WTC11 (cell line): ENCODE measurements at regions not wholly inside any gene's neighbourhood (a gene's known extent, or its start where the extent isn't known, plus 50 kb on each side); places are given as distances from the start of the nearest gene placed in this dataset.

ENCODE experiments used
- CBFB ChIP-seq: sonication (generic); formaldehyde crosslinking; IDR thresholded peaks from 2 replicates; pipeline ENCODE4 v1.8.1; 2022; ENCODE audit warnings: mild to moderate bottlenecking, low read depth, missing genetic modification reagents
- ESRRA ChIP-seq: sonication (generic); formaldehyde crosslinking; IDR thresholded peaks from 2 replicates; pipeline ENCODE4 v1.8.1; 2022; ENCODE audit warnings: mild to moderate bottlenecking, missing genetic modification reagents, borderline replicate concordance
- ETV6 ChIP-seq: sonication (generic); formaldehyde crosslinking; IDR thresholded peaks from 2 replicates; pipeline ENCODE4 v1.8.1; 2022; ENCODE audit warnings: mild to moderate bottlenecking, missing genetic modification reagents
- FOXP1 ChIP-seq: sonication (generic); formaldehyde crosslinking; IDR thresholded peaks from 2 replicates; pipeline ENCODE4 v1.8.0; 2022; ENCODE audit warnings: missing genetic modification reagents, mild to moderate bottlenecking, moderate library complexity, borderline replicate concordance
- JUN ChIP-seq: sonication (generic); formaldehyde crosslinking; IDR thresholded peaks from 2 replicates; pipeline ENCODE4 v1.8.0; 2023; ENCODE audit warnings: mild to moderate bottlenecking, missing genetic modification reagents
- MAX ChIP-seq: sonication (generic); formaldehyde crosslinking; IDR thresholded peaks from 2 replicates; pipeline ENCODE4 v1.8.0; 2022; ENCODE audit warnings: mild to moderate bottlenecking, missing genetic modification reagents
- NFYB ChIP-seq: sonication (generic); formaldehyde crosslinking; conservative IDR thresholded peaks from 2 replicates; pipeline ENCODE4 v1.8.0; 2022; ENCODE audit warnings: low read depth, missing genetic modification reagents
- NR2C2 ChIP-seq: sonication (generic); formaldehyde crosslinking; IDR thresholded peaks from 2 replicates; pipeline ENCODE4 v1.8.0; 2022; ENCODE audit warnings: mild to moderate bottlenecking, missing genetic modification reagents
- PREB ChIP-seq: sonication (generic); formaldehyde crosslinking; IDR thresholded peaks from 2 replicates; pipeline ENCODE4 v1.8.1; 2022; ENCODE audit warnings: mild to moderate bottlenecking, missing genetic modification reagents, moderate library complexity, borderline replicate concordance
- ZBTB43 ChIP-seq: sonication (generic); formaldehyde crosslinking; IDR thresholded peaks from 2 replicates; pipeline ENCODE4 v1.8.1; 2023; ENCODE audit warnings: mild to moderate bottlenecking, missing genetic modification reagents
- TF ChIP-seq, protein P1 (sequence below): fragments of 200-600 bp; IDR thresholded peaks from 2 replicates; pipeline ENCODE4 v1.8.0; 2022; ENCODE audit warnings: antibody characterized with exemption
- TF ChIP-seq, protein P2 (sequence below): sonication (generic); formaldehyde crosslinking; IDR thresholded peaks from 2 replicates; pipeline ENCODE4 v1.8.1; 2022; ENCODE audit warnings: low read depth, mild to moderate bottlenecking, moderate library complexity, missing genetic modification reagents, borderline replicate concordance
- TF ChIP-seq, protein P3 (sequence below): sonication (generic); formaldehyde crosslinking; IDR thresholded peaks from 2 replicates; pipeline ENCODE4 v1.8.1; 2022; ENCODE audit warnings: mild to moderate bottlenecking, moderate library complexity, missing genetic modification reagents
- TF ChIP-seq, protein P4 (sequence below): sonication (generic); formaldehyde crosslinking; IDR thresholded peaks from 2 replicates; pipeline ENCODE4 v1.8.1; 2023; ENCODE audit warnings: mild to moderate bottlenecking, moderate library complexity, missing genetic modification reagents

- TF ChIP-seq, protein P1, sequence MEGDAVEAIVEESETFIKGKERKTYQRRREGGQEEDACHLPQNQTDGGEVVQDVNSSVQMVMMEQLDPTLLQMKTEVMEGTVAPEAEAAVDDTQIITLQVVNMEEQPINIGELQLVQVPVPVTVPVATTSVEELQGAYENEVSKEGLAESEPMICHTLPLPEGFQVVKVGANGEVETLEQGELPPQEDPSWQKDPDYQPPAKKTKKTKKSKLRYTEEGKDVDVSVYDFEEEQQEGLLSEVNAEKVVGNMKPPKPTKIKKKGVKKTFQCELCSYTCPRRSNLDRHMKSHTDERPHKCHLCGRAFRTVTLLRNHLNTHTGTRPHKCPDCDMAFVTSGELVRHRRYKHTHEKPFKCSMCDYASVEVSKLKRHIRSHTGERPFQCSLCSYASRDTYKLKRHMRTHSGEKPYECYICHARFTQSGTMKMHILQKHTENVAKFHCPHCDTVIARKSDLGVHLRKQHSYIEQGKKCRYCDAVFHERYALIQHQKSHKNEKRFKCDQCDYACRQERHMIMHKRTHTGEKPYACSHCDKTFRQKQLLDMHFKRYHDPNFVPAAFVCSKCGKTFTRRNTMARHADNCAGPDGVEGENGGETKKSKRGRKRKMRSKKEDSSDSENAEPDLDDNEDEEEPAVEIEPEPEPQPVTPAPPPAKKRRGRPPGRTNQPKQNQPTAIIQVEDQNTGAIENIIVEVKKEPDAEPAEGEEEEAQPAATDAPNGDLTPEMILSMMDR, result no peak
- no peak for TF ChIP-seq ESRRA (CRISPR knock-in tag)
- TF ChIP-seq ETV6, result no peak
- no peak for TF ChIP-seq PREB (CRISPR knock-in tag)
- TF ChIP-seq FOXP1 (CRISPR knock-in tag), result no peak
- TF ChIP-seq ZBTB43, result no peak
- TF ChIP-seq, protein P2, sequence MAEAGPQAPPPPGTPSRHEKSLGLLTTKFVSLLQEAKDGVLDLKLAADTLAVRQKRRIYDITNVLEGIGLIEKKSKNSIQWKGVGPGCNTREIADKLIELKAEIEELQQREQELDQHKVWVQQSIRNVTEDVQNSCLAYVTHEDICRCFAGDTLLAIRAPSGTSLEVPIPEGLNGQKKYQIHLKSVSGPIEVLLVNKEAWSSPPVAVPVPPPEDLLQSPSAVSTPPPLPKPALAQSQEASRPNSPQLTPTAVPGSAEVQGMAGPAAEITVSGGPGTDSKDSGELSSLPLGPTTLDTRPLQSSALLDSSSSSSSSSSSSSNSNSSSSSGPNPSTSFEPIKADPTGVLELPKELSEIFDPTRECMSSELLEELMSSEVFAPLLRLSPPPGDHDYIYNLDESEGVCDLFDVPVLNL (CRISPR knock-in tag), result no peak
- TF ChIP-seq NR2C2 (CRISPR knock-in tag), result no peak
- TF ChIP-seq NFYB (CRISPR knock-in tag), result no peak
- TF ChIP-seq, protein P3, sequence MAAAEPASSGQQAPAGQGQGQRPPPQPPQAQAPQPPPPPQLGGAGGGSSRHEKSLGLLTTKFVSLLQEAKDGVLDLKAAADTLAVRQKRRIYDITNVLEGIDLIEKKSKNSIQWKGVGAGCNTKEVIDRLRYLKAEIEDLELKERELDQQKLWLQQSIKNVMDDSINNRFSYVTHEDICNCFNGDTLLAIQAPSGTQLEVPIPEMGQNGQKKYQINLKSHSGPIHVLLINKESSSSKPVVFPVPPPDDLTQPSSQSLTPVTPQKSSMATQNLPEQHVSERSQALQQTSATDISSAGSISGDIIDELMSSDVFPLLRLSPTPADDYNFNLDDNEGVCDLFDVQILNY (CRISPR knock-in tag), result no peak
- TF ChIP-seq CBFB, result no peak
- no peak for TF ChIP-seq MAX
- TF ChIP-seq, protein P4, sequence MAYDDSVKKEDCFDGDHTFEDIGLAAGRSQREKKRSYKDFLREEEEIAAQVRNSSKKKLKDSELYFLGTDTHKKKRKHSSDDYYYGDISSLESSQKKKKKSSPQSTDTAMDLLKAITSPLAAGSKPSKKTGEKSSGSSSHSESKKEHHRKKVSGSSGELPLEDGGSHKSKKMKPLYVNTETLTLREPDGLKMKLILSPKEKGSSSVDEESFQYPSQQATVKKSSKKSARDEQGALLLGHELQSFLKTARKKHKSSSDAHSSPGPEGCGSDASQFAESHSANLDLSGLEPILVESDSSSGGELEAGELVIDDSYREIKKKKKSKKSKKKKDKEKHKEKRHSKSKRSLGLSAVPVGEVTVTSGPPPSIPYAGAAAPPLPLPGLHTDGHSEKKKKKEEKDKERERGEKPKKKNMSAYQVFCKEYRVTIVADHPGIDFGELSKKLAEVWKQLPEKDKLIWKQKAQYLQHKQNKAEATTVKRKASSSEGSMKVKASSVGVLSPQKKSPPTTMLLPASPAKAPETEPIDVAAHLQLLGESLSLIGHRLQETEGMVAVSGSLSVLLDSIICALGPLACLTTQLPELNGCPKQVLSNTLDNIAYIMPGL (CRISPR knock-in tag), result no peak
- TF ChIP-seq JUN (CRISPR knock-in tag), result no peak
Observed at GRCh38 chr2:191544461-191545062, 133.4 kb upstream of the NABP1 start.
